ENCODE measurements at regions not wholly inside any gene's neighbourhood (a gene's known extent, or its start where the extent isn't known, plus 50 kb on each side); places are given as distances from the start of the nearest gene placed in this dataset.

GRCh38 chr18:22514655-22515054 lies 96.9 kb upstream of the CTAGE1 start:
- H3K4me3 ChIP-seq (replicated peaks in 1 of 3), result no peak overlapping the region
- no peak overlapping the region for H3K27ac ChIP-seq
- intact Hi-C loops (cut with DNase I), result no loop called here
- TF ChIP-seq POLR2A (IDR thresholded peaks at IDR 0.05), result no peak
- TF ChIP-seq CTCF (IDR thresholded peaks at IDR 0.05), result no peak
- no peaks in the 10 kb centered on the region for H3K27me3 ChIP-seq
- no peaks in the 10 kb centered on the region for H3K4me1 ChIP-seq
- H3K9me3 ChIP-seq, result no peaks in the 10 kb centered on the region
- no peak for DNase-seq
- H3K36me3 ChIP-seq, result no peaks in the 10 kb centered on the region
- 76 to 95% methylated on average over 3 of the region's 4 CpGs for WGBS, 2 donors

GRCh38 chr18:22515250-22515649 lies 97.5 kb upstream of the CTAGE1 start:
- WGBS, 2 donors, result 91 to 100% methylated on average over 4 to 8 of the region's 9 CpGs
- no peak overlapping the region for H3K4me3 ChIP-seq (replicated peaks in 1 of 3)
- no peaks in the 10 kb centered on the region for H3K27me3 ChIP-seq
- intact Hi-C loops (cut with DNase I), result no loop called here
- no peak for DNase-seq
- TF ChIP-seq POLR2A (IDR thresholded peaks at IDR 0.05) (no peak), CTCF (IDR thresholded peaks at IDR 0.05) (no peak)
- H3K27ac ChIP-seq, result no peak overlapping the region
- H3K36me3 ChIP-seq, result no peaks in the 10 kb centered on the region
- no peaks in the 10 kb centered on the region for H3K9me3 ChIP-seq
- no peaks in the 10 kb centered on the region for H3K4me1 ChIP-seq

GRCh38 chr18:22517356-22517755 lies 99.6 kb upstream of the CTAGE1 start:
- Histone ChIP-seq H3K4me1 (no peaks in the 10 kb centered on the region), H3K27ac (no peak overlapping the region), H3K36me3 (no peaks in the 10 kb centered on the region), H3K27me3 (no peaks in the 10 kb centered on the region), H3K4me3 (replicated peaks in 1 of 3) (no peak overlapping the region), H3K9me3 (no peaks in the 10 kb centered on the region)
- no peak for TF ChIP-seq CTCF (IDR thresholded peaks at IDR 0.05)
- no peak for DNase-seq
- WGBS, 2 donors, result 50 to 71% methylated on average over 2 of the region's 2 CpGs
- intact Hi-C loops (cut with DNase I), result no loop called here

GRCh38 chr18:22521026-22521707 lies 103.5 kb upstream of the CTAGE1 start:
- TF ChIP-seq POLR2A (IDR thresholded peaks at IDR 0.05) (no peak), CTCF (IDR thresholded peaks at IDR 0.05) (no peak)
- 68 to 70% methylated on average over 6 of the region's 6 CpGs for WGBS, 2 donors
- Histone ChIP-seq H3K27ac (no peak overlapping the region), H3K27me3 (no peaks in the 10 kb centered on the region), H3K4me3 (replicated peaks in 1 of 3) (no peak overlapping the region), H3K4me1 (no peaks in the 10 kb centered on the region), H3K9me3 (no peaks in the 10 kb centered on the region), H3K36me3 (no peaks in the 10 kb centered on the region)
- intact Hi-C loops (cut with DNase I), result no loop called here
- no peak for DNase-seq

- H3K27ac ChIP-seq, result no peak overlapping the region
- no peak overlapping the region for H3K4me3 ChIP-seq (replicated peaks in 1 of 3)
- WGBS, 2 donors, result 72 to 75% methylated on average over 2 of the region's 2 CpGs
- H3K36me3 ChIP-seq, result no peaks in the 10 kb centered on the region
- DNase-seq, result no peak
- no peaks in the 10 kb centered on the region for H3K4me1 ChIP-seq
- intact Hi-C loops (cut with DNase I), result no loop called here
- no peaks in the 10 kb centered on the region for H3K27me3 ChIP-seq
- no peaks in the 10 kb centered on the region for H3K9me3 ChIP-seq
- TF ChIP-seq POLR2A (IDR thresholded peaks at IDR 0.05) (no peak), CTCF (IDR thresholded peaks at IDR 0.05) (no peak)
Measured at GRCh38 chr18:22523481-22523880, 105.8 kb upstream of the CTAGE1 start.
